B cell (primary cell): ENCODE measurements at regions not wholly inside any gene's neighbourhood (a gene's known extent, or its start where the extent isn't known, plus 50 kb on each side); places are given as distances from the start of the nearest gene placed in this dataset.

Source experiments
- EZH2 ChIP-seq: IDR thresholded peaks from 2 replicates; pipeline ENCODE4 v1.6.1; 2012; ENCODE audit warnings: borderline replicate concordance, low read depth, mild to moderate bottlenecking, moderate library complexity, low read length; ENCODE audit not compliant: insufficient read depth, poor library complexity, severe bottlenecking
- TF ChIP-seq, protein P1 (sequence below): fragments of 200-600 bp; IDR thresholded peaks from one replicate; pipeline ENCODE4 v1.8.0; 2022; ENCODE audit warnings: antibody characterized with exemption, mild to moderate bottlenecking

DNA sequence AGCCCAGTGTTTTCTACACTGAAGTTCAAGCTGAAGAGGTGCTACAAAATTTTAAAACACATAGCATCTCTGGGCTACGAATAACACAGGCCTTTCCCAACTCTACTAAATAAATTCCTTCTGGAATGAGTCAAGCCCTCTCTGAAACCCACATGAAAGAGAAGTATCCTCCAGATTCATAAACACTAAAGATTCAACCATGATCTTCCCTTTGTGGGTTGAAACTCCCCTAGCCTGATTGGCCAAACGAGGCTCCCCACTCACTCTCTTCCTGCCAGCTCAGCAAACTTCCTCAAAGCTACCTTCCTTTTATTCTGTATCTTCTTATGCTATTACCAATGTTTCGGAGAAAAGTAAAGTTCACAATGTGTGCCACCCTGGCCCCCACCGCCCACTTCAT, 95.4 kb downstream of the NKX6-1 start:
- TF ChIP-seq, protein P1, sequence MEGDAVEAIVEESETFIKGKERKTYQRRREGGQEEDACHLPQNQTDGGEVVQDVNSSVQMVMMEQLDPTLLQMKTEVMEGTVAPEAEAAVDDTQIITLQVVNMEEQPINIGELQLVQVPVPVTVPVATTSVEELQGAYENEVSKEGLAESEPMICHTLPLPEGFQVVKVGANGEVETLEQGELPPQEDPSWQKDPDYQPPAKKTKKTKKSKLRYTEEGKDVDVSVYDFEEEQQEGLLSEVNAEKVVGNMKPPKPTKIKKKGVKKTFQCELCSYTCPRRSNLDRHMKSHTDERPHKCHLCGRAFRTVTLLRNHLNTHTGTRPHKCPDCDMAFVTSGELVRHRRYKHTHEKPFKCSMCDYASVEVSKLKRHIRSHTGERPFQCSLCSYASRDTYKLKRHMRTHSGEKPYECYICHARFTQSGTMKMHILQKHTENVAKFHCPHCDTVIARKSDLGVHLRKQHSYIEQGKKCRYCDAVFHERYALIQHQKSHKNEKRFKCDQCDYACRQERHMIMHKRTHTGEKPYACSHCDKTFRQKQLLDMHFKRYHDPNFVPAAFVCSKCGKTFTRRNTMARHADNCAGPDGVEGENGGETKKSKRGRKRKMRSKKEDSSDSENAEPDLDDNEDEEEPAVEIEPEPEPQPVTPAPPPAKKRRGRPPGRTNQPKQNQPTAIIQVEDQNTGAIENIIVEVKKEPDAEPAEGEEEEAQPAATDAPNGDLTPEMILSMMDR = no peak
- TF ChIP-seq EZH2 = no peak
